ENCODE measurements at regions not wholly inside any gene's neighbourhood (a gene's known extent, or its start where the extent isn't known, plus 50 kb on each side); places are given as distances from the start of the nearest gene placed in this dataset.

GRCh38 chr17:63290351-63290750 is 155.8 kb downstream of the CYB561 start:
- no peak for TF ChIP-seq POLR2AphosphoS5 (IDR thresholded peaks at IDR 0.05; ENCODE audit: borderline replicate concordance, low read depth, low read length)
- no peak for TF ChIP-seq EZH2 (IDR thresholded peaks at IDR 0.05)
- TF ChIP-seq FOXP2 (optimal IDR thresholded peaks at IDR 0.05; ENCODE audit: control extremely low read depth, extremely low read length, insufficient read depth) = no peak
